ENCODE measurements at regions not wholly inside any gene's neighbourhood (a gene's known extent, or its start where the extent isn't known, plus 50 kb on each side); places are given as distances from the start of the nearest gene placed in this dataset.

GRCh38 chr15:35888815-35889214 is 342.9 kb upstream of the DPH6 start:
- Histone ChIP-seq H3K36me3 (no peaks in the 10 kb centered on the region), H3K9me3 (no peaks in the 10 kb centered on the region), H3K27me3 (no peaks in the 10 kb centered on the region), H3K4me3 (no peak overlapping the region), H3K27ac (no peak overlapping the region), H3K4me1 (peaks cover 0 to 5% (median 0%) of the 10 kb centered on the region in 3 donors)
- intact Hi-C loops (cut with DNase I) = no loop called here
- no peak for TF ChIP-seq POLR2A (IDR thresholded peaks at IDR 0.05)
- TF ChIP-seq CTCF (IDR thresholded peaks at IDR 0.05) = no peak
- no peak for DNase-seq
- WGBS, 2 donors = 30 to 44% methylated on average over 1 of the region's 1 CpG

DNA sequence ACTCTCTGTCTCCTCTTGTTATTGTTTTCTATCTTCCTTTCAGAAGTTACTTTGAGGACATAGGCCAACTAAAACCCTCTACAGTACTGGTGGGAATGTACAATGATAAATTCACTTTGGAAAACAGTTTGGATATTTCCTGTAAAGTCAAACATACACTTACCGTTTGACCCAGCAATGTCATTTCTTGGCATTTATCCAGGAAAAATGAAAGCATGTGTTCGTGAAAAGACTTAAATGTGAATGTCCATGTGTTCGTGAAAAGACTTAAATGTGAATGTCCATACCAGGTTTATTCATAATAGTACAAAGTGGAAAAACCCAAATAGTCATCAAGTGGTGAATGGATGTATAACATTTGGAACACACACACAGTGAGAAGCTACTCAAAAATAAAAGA is 361.5 kb upstream of the DPH6 start:
- Histone ChIP-seq H3K4me1 (peaks cover 0 to 6% (median 0%) of the 10 kb centered on the region in 3 donors), H3K36me3 (no peaks in the 10 kb centered on the region), H3K27me3 (no peaks in the 10 kb centered on the region), H3K9me3 (no peaks in the 10 kb centered on the region), H3K27ac (no peak overlapping the region), H3K4me3 (no peak overlapping the region)
- DNase-seq = no peak
- TF ChIP-seq CTCF (IDR thresholded peaks at IDR 0.05) = no peak
- no peak for TF ChIP-seq POLR2A (IDR thresholded peaks at IDR 0.05)
- WGBS, 2 donors = 32 to 40% methylated on average over 3 of the region's 3 CpGs
- intact Hi-C loops (cut with DNase I) = no loop called here

DNA sequence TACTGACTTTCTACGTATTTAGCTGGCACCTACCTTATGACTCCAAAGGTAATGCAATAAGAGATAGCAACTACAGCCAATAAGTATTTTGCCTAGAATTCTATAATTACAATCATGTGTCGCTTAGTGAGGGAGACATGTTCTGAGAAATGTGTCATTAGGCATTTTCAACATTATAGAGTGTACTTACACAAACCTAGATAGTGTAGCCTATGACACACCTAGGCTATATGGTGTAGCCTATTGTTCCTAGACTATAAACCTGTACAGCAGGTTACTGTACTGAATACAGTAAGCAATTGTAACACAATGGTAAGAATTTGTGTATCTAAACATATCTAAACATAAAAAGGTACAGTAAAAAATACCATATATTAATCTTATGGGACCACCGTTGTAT is 363.4 kb upstream of the DPH6 start:
- WGBS, 2 donors = 83% methylated on average over 3 of the region's 3 CpGs
- intact Hi-C loops (cut with DNase I) = no loop called here

DNA sequence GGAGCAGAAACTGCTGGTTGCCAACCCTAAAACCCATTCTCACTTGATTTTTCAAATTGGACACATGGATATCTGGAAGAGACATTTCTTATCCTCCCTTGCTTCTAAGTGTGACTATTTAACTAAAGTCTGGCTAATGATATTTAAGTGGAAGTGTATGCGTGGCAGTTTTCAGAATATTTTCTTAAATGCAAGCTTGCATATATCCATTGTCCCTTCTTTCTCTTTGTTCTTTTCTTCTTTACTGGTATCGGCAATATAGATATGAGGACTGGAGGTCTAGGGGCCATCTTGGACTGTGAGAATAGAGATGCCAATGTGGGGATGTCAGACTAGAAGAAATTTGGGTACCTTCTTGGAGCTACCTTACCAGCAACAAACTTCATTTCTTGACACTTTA is 364.3 kb upstream of the DPH6 start:
- WGBS, 2 donors = 88 to 91% methylated on average over 2 of the region's 2 CpGs
- Histone ChIP-seq H3K4me3 (no peak overlapping the region), H3K27me3 (no peaks in the 10 kb centered on the region), H3K27ac (no peak overlapping the region), H3K36me3 (no peaks in the 10 kb centered on the region), H3K9me3 (no peaks in the 10 kb centered on the region), H3K4me1 (peaks cover 0 to 6% (median 0%) of the 10 kb centered on the region in 3 donors)
- DNase-seq = no peak
- TF ChIP-seq POLR2A (IDR thresholded peaks at IDR 0.05) (no peak), CTCF (IDR thresholded peaks at IDR 0.05) (no peak)
- intact Hi-C loops (cut with DNase I) = no loop called here

More for the DNA sequence above, 363.4 kb upstream of the DPH6 start:
- Histone ChIP-seq H3K9me3 (no peaks in the 10 kb centered on the region), H3K27me3 (no peaks in the 10 kb centered on the region), H3K4me3 (no peak overlapping the region), H3K36me3 (no peaks in the 10 kb centered on the region), H3K4me1 (peaks cover 0 to 6% (median 0%) of the 10 kb centered on the region in 3 donors), H3K27ac (no peak overlapping the region)
- no peak for DNase-seq
- TF ChIP-seq POLR2A (IDR thresholded peaks at IDR 0.05) = no peak
- TF ChIP-seq CTCF (IDR thresholded peaks at IDR 0.05) = no peak

DNA sequence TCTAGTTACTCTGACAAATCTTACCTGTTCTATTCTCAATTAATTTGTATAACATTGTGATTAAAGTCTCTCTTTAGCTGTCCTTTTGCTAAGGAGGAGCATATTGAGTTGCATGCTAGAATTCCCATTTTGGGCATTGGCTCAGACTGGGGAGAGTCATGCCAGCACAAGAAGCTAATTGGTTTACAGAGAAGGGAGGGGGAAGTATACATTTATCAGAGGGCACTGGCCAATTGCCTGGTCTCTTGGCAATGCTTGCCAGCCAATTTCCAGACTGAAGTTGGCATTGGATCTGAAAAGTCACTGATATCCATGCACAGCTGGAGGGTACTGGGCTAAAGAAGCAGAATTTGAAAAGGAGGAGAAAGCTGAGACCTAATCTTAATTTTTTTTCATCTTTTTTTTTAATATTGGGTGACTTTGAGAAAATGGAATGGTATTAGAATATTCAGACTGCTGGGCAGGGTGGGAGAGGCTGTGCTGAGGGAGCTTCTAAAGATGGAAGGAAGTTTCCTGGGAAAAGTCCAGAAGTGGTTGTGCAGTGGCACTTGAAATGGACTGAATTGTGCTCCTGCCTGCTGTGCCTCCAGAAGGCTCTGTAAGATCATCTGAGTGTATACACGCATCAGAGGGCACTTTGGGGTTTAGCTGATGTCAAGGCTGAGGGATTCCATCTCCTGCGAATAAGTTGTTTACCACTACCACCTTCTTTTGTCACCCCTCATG is 365.2 kb upstream of the DPH6 start:
- peaks cover 0 to 6% (median 0%) of the 10 kb centered on the region in 3 donors for H3K4me1 ChIP-seq
- H3K36me3 ChIP-seq = no peaks in the 10 kb centered on the region
- no peak overlapping the region for H3K4me3 ChIP-seq
- no peaks in the 10 kb centered on the region for H3K9me3 ChIP-seq
- WGBS, 2 donors = 50 to 62% methylated on average over 2 of the region's 2 CpGs
- no peak overlapping the region for H3K27ac ChIP-seq
- intact Hi-C loops (cut with DNase I) = no loop called here
- no peak for DNase-seq
- no peaks in the 10 kb centered on the region for H3K27me3 ChIP-seq
- TF ChIP-seq POLR2A (IDR thresholded peaks at IDR 0.05) = no peak
- no peak for TF ChIP-seq CTCF (IDR thresholded peaks at IDR 0.05)

Data from esophagus squamous epithelium (tissue), 5 donors.